CD8-positive, alpha-beta memory T cell (primary cell): ENCODE measurements at regions not wholly inside any gene's neighbourhood (a gene's known extent, or its start where the extent isn't known, plus 50 kb on each side); places are given as distances from the start of the nearest gene placed in this dataset.

ENCODE experiments used
- CTCF ChIA-PET: fragments of 350-600 bp; sonication (Branson Sonifier 250); formaldehyde crosslinking; loops from one replicate; lab custom pipeline; 2021; ENCODE audit warnings: antibody characterized with exemption; lab: Charles Lee
- POLR2A ChIA-PET: fragments of 350-600 bp; sonication (Branson Sonifier 250); formaldehyde crosslinking; loops from one replicate; lab custom pipeline; 2021; ENCODE audit warnings: antibody characterized with exemption; lab: Charles Lee
- DNase-seq, 5 donors: peaks; one replicate each; pipeline versions ENCODE4 v3.0.0 to v3.0.0-alpha.2; 2020 to 2022; ENCODE audit warnings: mixed read lengths in 1 of 5
- H3K27ac ChIP-seq: one replicate; pipeline ENCODE4 v1.7.0; 2013; ENCODE audit warnings: low read depth, mild to moderate bottlenecking, low read length, moderate library complexity
- H3K27me3 ChIP-seq: 2 replicates; pipeline ENCODE4 v1.7.0; 2013; ENCODE audit warnings: low read length, mild to moderate bottlenecking; ENCODE audit not compliant: insufficient read depth, poor library complexity, severe bottlenecking
- H3K36me3 ChIP-seq: 2 replicates; pipeline ENCODE4 v1.7.0; 2013; ENCODE audit warnings: mild to moderate bottlenecking, low read length, moderate library complexity; ENCODE audit not compliant: insufficient read depth
- H3K4me1 ChIP-seq: 2 replicates; pipeline ENCODE4 v1.7.0; 2013; ENCODE audit warnings: mild to moderate bottlenecking, low read length, moderate library complexity; ENCODE audit not compliant: insufficient read depth
- H3K4me3 ChIP-seq: 2 replicates; pipeline ENCODE4 v1.7.0; 2013; ENCODE audit warnings: mild to moderate bottlenecking, low read length
- H3K9me3 ChIP-seq: 2 replicates; pipeline ENCODE4 v1.7.0; 2013; ENCODE audit warnings: mild to moderate bottlenecking, low read length
- H3K27ac Mint-ChIP-seq, 8 donors: one replicate each; pipeline ENCODE4 v1.8.0; 2020 to 2021; ENCODE audit warnings: mixed read lengths in 8 of 8, mild to moderate bottlenecking in 6 of 8, inconsistent platforms in 3 of 8, moderate library complexity in 3 of 8
- H3K27me3 Mint-ChIP-seq, 2 donors: one replicate each; pipeline ENCODE4 v1.8.0; 2020 to 2021; ENCODE audit warnings: mixed read lengths in 2 of 2, mild to moderate bottlenecking in 1 of 2, moderate library complexity in 1 of 2
- H3K36me3 Mint-ChIP-seq, 3 donors: one replicate each; pipeline ENCODE4 v1.8.0; 2020 to 2021; ENCODE audit warnings: mixed read lengths in 3 of 3, inconsistent platforms in 1 of 3, mild to moderate bottlenecking in 1 of 3
- H3K4me1 Mint-ChIP-seq, 3 donors: one replicate each; pipeline ENCODE4 v1.8.0; 2020 to 2021; ENCODE audit warnings: mixed read lengths in 3 of 3, inconsistent platforms in 1 of 3, mild to moderate bottlenecking in 1 of 3
- H3K4me3 Mint-ChIP-seq, 7 donors: one replicate each; pipeline ENCODE4 v1.8.0; 2020 to 2021; ENCODE audit warnings: mixed read lengths in 7 of 7, mild to moderate bottlenecking in 6 of 7, moderate library complexity in 4 of 7, inconsistent platforms in 2 of 7
- H3K9me3 Mint-ChIP-seq, 5 donors: one replicate each; pipeline ENCODE4 v1.8.0; 2020 to 2022; ENCODE audit warnings: mixed read lengths in 5 of 5, mild to moderate bottlenecking in 3 of 5, moderate library complexity in 2 of 5, inconsistent platforms in 1 of 5

DNA sequence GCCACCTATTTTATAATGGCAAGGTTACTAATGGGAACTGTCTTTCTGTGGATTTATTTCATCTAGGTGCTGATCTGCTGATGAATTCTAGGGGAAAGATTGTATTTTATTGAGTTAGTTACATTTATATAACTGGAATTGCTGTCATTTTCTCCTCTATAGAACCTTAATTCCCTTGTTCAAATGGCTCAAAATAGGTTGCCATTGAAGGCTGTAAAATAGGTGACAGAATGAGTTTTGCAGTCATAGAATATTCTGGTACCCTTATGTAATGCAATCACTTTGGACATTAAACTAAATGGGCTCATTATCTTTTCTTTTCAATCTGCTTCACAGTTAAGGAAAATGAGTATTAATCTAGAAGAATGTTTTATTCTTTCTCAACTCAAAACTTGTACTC lies 131.0 kb downstream of the CTH start:
- no peaks in the 10 kb centered on the region for H3K4me1 ChIP-seq
- no peak for DNase-seq
- H3K9me3 ChIP-seq: no peaks in the 10 kb centered on the region
- H3K36me3 ChIP-seq: no peaks in the 10 kb centered on the region
- no peaks in the 10 kb centered on the region for H3K27me3 ChIP-seq
- no peak overlapping the region for H3K4me3 Mint-ChIP-seq
- H3K9me3 Mint-ChIP-seq: no peaks in the 10 kb centered on the region
- H3K27me3 Mint-ChIP-seq: peaks cover 9 to 15% of the 10 kb centered on the region in 2 donors
- ChIA-PET CTCF (no interaction called here), POLR2A (no interaction called here)
- H3K36me3 Mint-ChIP-seq: no peaks in the 10 kb centered on the region
- H3K27ac ChIP-seq: no peak overlapping the region
- no peaks in the 10 kb centered on the region for H3K4me1 Mint-ChIP-seq
- H3K27ac Mint-ChIP-seq: peak overlapping the region in 1 of 8 donors; percentile 32
- H3K4me3 ChIP-seq: no peak overlapping the region

DNA sequence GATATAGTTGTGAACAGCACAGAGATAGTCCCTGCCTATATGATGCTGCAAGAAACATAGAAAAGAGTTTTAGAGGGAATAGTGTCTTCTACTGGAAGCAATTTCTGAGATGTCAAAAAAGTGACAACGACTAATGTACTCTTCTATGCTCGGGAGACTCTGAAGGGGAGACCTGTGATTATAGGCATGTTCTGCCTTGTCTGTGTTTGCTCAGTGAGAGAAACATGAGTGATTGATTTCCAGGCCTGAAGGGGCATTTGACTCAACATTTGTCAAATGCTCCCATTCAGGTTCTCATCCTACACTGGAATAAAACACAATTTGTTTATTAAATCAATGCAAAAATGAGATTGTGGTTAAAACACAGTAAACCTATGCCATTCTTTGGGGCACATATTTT lies 131.8 kb downstream of the CTH start:
- CTCF ChIA-PET: no interaction called here
- H3K4me3 Mint-ChIP-seq: no peak overlapping the region
- Histone ChIP-seq H3K4me1 (no peaks in the 10 kb centered on the region), H3K27me3 (no peaks in the 10 kb centered on the region), H3K36me3 (no peaks in the 10 kb centered on the region), H3K27ac (no peak overlapping the region), H3K9me3 (no peaks in the 10 kb centered on the region), H3K4me3 (no peak overlapping the region)
- H3K4me1 Mint-ChIP-seq: no peaks in the 10 kb centered on the region
- no peak for DNase-seq
- H3K36me3 Mint-ChIP-seq: no peaks in the 10 kb centered on the region
- POLR2A ChIA-PET: no interaction called here
- H3K27ac Mint-ChIP-seq: no peak overlapping the region
- H3K9me3 Mint-ChIP-seq: no peaks in the 10 kb centered on the region
- peaks cover 5 to 16% of the 10 kb centered on the region in 2 donors for H3K27me3 Mint-ChIP-seq

DNA sequence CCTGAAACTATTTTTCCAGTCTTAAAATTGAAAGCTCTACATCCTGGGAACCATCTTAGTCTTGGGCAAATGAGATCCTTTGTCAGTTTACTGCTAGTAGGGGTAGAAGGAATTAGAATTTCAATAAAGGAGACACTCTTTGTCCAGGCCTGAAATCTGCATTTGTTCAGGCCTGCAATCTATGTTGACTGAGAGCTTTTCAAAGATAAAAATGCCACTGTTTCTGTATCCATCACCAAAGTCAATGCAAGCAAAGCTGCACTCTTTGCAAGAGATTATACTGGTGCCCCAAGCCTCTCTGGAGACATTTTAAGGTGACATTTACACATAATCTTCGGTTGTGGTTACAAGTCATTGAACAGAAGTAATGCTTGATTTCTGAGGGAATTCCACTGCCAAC lies 135.7 kb downstream of the CTH start:
- H3K36me3 Mint-ChIP-seq: no peaks in the 10 kb centered on the region
- no peak overlapping the region for H3K27ac Mint-ChIP-seq
- H3K4me3 Mint-ChIP-seq: no peak overlapping the region
- Histone ChIP-seq H3K4me1 (no peaks in the 10 kb centered on the region), H3K36me3 (no peaks in the 10 kb centered on the region), H3K9me3 (no peaks in the 10 kb centered on the region), H3K27ac (no peak overlapping the region), H3K4me3 (no peak overlapping the region), H3K27me3 (no peaks in the 10 kb centered on the region)
- DNase-seq: no peak
- ChIA-PET CTCF (no interaction called here), POLR2A (no interaction called here)
- H3K9me3 Mint-ChIP-seq: no peaks in the 10 kb centered on the region
- no peaks in the 10 kb centered on the region for H3K4me1 Mint-ChIP-seq
- peaks cover 0 to 22% of the 10 kb centered on the region in 2 donors for H3K27me3 Mint-ChIP-seq

DNA sequence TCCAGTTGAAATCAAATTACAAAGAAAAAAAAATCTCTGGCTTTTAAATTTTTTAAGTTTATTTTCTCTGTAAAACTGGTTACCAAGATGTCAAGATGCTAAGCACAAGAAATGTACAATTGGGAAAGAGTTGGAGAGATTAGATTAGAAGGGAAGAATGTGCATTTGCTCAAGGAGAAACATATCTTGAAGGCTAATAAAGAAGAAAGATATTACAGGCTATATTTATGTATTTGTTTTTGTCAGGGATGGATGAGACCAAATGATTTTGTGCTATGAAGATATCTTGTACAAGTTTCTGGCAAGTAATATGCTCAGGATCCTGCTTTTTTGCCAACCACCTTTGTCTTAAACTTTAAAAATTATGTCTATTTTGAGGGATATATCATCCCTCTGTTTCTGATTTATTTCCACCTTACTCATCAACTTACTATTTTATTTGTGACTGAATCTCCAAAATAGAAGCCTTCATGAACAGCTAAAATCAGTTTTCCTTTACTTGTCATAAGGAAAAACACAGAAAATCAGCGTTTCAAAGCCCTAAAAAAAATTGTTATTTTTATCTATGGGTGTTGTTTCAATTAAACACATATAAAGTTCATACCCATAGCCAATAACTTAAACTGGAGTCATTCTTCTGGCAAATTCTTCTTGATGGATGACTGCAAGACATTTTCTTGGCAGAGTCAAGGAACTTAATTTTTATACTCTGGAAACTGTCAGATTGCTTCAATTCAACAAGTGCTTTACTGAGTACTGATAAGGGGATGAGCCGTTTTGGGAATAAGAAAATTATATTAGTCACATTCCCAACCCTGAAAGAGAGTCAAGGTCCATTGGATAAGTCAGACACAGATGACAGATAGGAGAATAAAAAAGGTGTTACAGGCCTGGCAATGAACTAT lies 141.8 kb downstream of the CTH start:
- no peak overlapping the region for H3K4me3 ChIP-seq
- ChIA-PET POLR2A (no interaction called here), CTCF (no interaction called here)
- Mint-ChIP-seq H3K27me3 (peaks cover 0 to 12% of the 10 kb centered on the region in 2 donors), H3K36me3 (no peaks in the 10 kb centered on the region), H3K27ac (no peak overlapping the region), H3K9me3 (peaks cover 0 to 2% (median 0%) of the 10 kb centered on the region in 5 donors), H3K4me1 (no peaks in the 10 kb centered on the region), H3K4me3 (no peak overlapping the region)
- no peaks in the 10 kb centered on the region for H3K36me3 ChIP-seq
- no peak for DNase-seq
- H3K27ac ChIP-seq: no peak overlapping the region
- no peaks in the 10 kb centered on the region for H3K9me3 ChIP-seq
- H3K4me1 ChIP-seq: no peaks in the 10 kb centered on the region
- no peaks in the 10 kb centered on the region for H3K27me3 ChIP-seq

DNA sequence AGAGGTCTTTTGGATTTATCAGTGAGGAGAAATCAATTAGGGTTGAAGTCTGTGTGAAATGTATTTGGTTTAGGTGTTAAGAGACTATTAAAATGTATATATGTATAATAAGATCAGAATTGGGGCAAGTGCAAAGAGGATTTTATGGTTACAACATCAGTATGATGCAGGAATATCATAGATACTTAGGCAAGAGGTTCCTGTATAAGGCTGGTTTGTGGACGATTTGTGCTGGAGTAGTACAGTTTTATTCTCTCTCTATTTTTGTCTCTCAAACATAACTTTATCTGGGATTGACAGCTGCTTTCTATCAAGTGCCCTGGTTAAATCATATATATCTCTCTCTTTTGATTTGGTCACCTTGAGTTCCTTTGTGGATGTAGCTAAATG lies 142.5 kb downstream of the CTH start:
- no peak overlapping the region for H3K4me3 ChIP-seq
- H3K27me3 Mint-ChIP-seq: peaks cover 0 to 7% of the 10 kb centered on the region in 2 donors
- no peak for DNase-seq
- no peak overlapping the region for H3K27ac Mint-ChIP-seq
- no peaks in the 10 kb centered on the region for H3K4me1 ChIP-seq
- no peaks in the 10 kb centered on the region for H3K9me3 ChIP-seq
- H3K27ac ChIP-seq: no peak overlapping the region
- ChIA-PET CTCF (no interaction called here), POLR2A (no interaction called here)
- H3K36me3 Mint-ChIP-seq: no peaks in the 10 kb centered on the region
- H3K4me3 Mint-ChIP-seq: no peak overlapping the region
- peaks cover 0 to 2% (median 0%) of the 10 kb centered on the region in 5 donors for H3K9me3 Mint-ChIP-seq
- H3K27me3 ChIP-seq: no peaks in the 10 kb centered on the region
- H3K4me1 Mint-ChIP-seq: no peaks in the 10 kb centered on the region
- H3K36me3 ChIP-seq: no peaks in the 10 kb centered on the region

DNA sequence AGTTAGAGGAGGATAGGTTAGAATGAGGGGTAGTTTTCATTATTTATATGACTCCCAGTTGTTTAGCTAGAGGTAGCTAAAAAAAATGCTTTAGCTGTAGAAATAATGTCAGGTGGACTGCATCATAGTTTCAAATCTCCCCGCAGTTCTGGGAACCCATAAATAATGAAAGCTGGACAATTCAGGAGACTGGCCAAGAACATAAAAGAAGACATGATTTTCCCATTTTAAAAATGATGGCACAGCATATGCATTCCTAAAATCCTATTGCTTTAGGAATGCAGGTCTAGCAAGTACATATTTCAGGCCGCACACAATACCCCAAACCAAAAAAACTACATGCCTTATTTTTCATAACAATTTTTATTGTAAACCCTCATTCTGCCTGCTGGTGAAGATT lies 143.3 kb downstream of the CTH start:
- ChIA-PET CTCF (no interaction called here), POLR2A (no interaction called here)
- H3K27ac ChIP-seq: no peak overlapping the region

DNA sequence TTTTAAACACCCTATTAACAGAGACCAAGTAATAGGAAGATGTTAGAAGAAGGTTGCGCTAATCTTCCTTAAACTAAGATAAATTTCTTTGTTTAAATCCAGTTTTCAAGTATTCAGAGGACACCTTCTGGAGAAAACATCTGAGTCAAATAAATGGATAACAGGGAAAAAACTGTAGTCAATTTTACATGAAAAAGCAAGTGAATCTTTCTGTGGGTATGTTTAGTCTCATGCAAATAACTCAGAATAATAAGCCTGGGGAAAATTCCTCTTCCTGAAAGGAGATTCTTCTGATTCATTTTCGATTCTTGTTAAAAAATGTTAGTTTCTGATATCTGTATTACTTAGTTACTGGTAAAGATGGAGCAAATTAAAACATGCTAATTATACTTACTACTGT lies 145.5 kb downstream of the CTH start:
- Histone ChIP-seq H3K36me3 (no peaks in the 10 kb centered on the region), H3K9me3 (no peaks in the 10 kb centered on the region), H3K4me1 (no peaks in the 10 kb centered on the region), H3K27ac (no peak overlapping the region), H3K27me3 (no peaks in the 10 kb centered on the region), H3K4me3 (no peak overlapping the region)
- Mint-ChIP-seq H3K4me3 (no peak overlapping the region), H3K27me3 (peaks cover 0 to 4% of the 10 kb centered on the region in 2 donors), H3K36me3 (no peaks in the 10 kb centered on the region), H3K27ac (no peak overlapping the region), H3K4me1 (no peaks in the 10 kb centered on the region), H3K9me3 (peaks cover 0 to 2% (median 0%) of the 10 kb centered on the region in 5 donors)
- POLR2A ChIA-PET: no interaction called here
- CTCF ChIA-PET: no interaction called here
- no peak for DNase-seq

More for the DNA sequence above, 143.3 kb downstream of the CTH start:
- H3K4me1 Mint-ChIP-seq: no peaks in the 10 kb centered on the region
- H3K9me3 ChIP-seq: no peaks in the 10 kb centered on the region
- H3K36me3 ChIP-seq: no peaks in the 10 kb centered on the region
- no peak overlapping the region for H3K4me3 ChIP-seq
- DNase-seq: no peak
- peaks cover 0 to 7% of the 10 kb centered on the region in 2 donors for H3K27me3 Mint-ChIP-seq
- H3K4me1 ChIP-seq: no peaks in the 10 kb centered on the region
- H3K4me3 Mint-ChIP-seq: no peak overlapping the region
- H3K27me3 ChIP-seq: no peaks in the 10 kb centered on the region
- no peak overlapping the region for H3K27ac Mint-ChIP-seq
- peaks cover 0 to 2% (median 0%) of the 10 kb centered on the region in 5 donors for H3K9me3 Mint-ChIP-seq
- no peaks in the 10 kb centered on the region for H3K36me3 Mint-ChIP-seq

DNA sequence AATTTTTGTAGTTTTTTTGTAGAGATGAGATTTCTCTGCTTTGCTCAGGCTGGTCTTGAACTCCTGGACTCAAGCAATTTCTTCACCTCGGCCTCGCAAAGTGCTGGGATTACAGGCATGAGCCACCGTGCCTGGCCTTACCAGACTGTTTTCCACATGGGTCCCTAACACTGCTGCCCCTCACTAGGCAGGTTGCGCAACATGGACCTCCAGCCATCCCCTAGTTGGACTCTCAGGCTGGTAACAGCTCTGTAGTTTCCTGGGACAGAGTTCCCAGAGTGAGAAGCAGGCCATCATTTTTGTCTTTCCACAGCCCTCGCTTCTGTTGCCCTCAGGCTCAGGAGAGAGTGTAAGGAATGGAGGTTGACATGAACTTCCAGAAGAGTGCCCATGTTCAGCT lies 156.1 kb downstream of the CTH start:
- ChIA-PET CTCF (no interaction called here), POLR2A (no interaction called here)

More for the DNA sequence above, 156.1 kb downstream of the CTH start:
- DNase-seq: no peak
- Mint-ChIP-seq H3K36me3 (no peaks in the 10 kb centered on the region), H3K9me3 (peaks cover 0 to 2% (median 0%) of the 10 kb centered on the region in 5 donors), H3K4me3 (no peak overlapping the region), H3K27ac (no peak overlapping the region), H3K4me1 (no peaks in the 10 kb centered on the region), H3K27me3 (peaks cover 0 to 8% of the 10 kb centered on the region in 2 donors)
- Histone ChIP-seq H3K4me3 (no peak overlapping the region), H3K4me1 (no peaks in the 10 kb centered on the region), H3K9me3 (no peaks in the 10 kb centered on the region), H3K36me3 (no peaks in the 10 kb centered on the region), H3K27me3 (no peaks in the 10 kb centered on the region), H3K27ac (no peak overlapping the region)
